Panc1 (cell line): ENCODE measurements at regions not wholly inside any gene's neighbourhood (a gene's known extent, or its start where the extent isn't known, plus 50 kb on each side); places are given as distances from the start of the nearest gene placed in this dataset.

Experiments used
- ATAC-seq: fragments of 200-7000 bp; cut with Tn5 transposase; 2 replicates; pipeline ENCODE4 v1.9.1; 2020; ENCODE audit warnings: mild to moderate bottlenecking, moderate library complexity
- BruUV-seq: library from RNA; stranded (reverse); fragments of 400-500 nt; replicated peaks from 2 replicates; lab custom pipeline; 2021; lab: Mats Ljungman, UMichigan
- CTCF ChIA-PET: fragments of 300-600 bp; sonication (Branson Sonifier 250); formaldehyde crosslinking; loops from one replicate; lab custom pipeline; 2022; ENCODE audit warnings: antibody characterized with exemption; lab: Charles Lee
- POLR2A ChIA-PET: fragments of 300-600 bp; sonication (Branson Sonifier 250); formaldehyde crosslinking; loops from one replicate; lab custom pipeline; 2022; ENCODE audit warnings: antibody characterized with exemption; lab: Charles Lee
- DNase-seq: peaks from one replicate; pipeline ENCODE4 v3.0.0-alpha.2; 2010; ENCODE audit warnings: low read depth, low spot score
- H3K27ac ChIP-seq: 2 replicates; pipeline ENCODE4 v1.5.1; 2011; ENCODE audit warnings: mild to moderate bottlenecking, low read length, inconsistent platforms
- H3K27me3 ChIP-seq: fragments of 200-500 bp; sonication (Bioruptor generic); 2 replicates; pipeline ENCODE4 v1.6.0; 2014; ENCODE audit warnings: low read length, inconsistent platforms; ENCODE audit not compliant: control insufficient read depth, insufficient read depth
- H3K36me3 ChIP-seq: fragments of 200-500 bp; sonication (Bioruptor generic); 2 replicates; pipeline ENCODE4 v1.5.1; 2014; ENCODE audit warnings: inconsistent platforms, mild to moderate bottlenecking, low read length, moderate library complexity; ENCODE audit not compliant: control insufficient read depth, insufficient read depth
- H3K4me1 ChIP-seq: 2 replicates; pipeline ENCODE4 v1.5.1; 2011; ENCODE audit warnings: inconsistent platforms, mild to moderate bottlenecking, low read length, moderate library complexity; ENCODE audit not compliant: control insufficient read depth, insufficient read depth
- H3K4me3 ChIP-seq, 2 experiments: 2 replicates each; pipeline ENCODE4 v1.5.1; 2011 to 2012; ENCODE audit warnings: low read depth in 2 of 2, low read length in 2 of 2, mild to moderate bottlenecking in 2 of 2, inconsistent platforms in 1 of 2, moderate library complexity in 1 of 2
- H3K9me3 ChIP-seq: fragments of 200-500 bp; sonication (Bioruptor generic); 2 replicates; pipeline ENCODE4 v1.5.1; 2014; ENCODE audit warnings: low read depth, mild to moderate bottlenecking, inconsistent platforms, low read length, moderate library complexity; ENCODE audit not compliant: control insufficient read depth, insufficient read depth
- POLR2AphosphoS5 ChIP-seq: IDR thresholded peaks from 2 replicates; pipeline ENCODE4 v1.6.1; 2012; ENCODE audit warnings: mild to moderate bottlenecking, low read depth, low read length, moderate library complexity
- SIN3A ChIP-seq: IDR thresholded peaks from 2 replicates; pipeline ENCODE4 v1.6.1; 2012; ENCODE audit warnings: low read depth, mild to moderate bottlenecking, low read length, moderate library complexity, borderline replicate concordance; ENCODE audit not compliant: insufficient read depth
- TCF7L2 ChIP-seq: IDR thresholded peaks from 2 replicates; pipeline ENCODE4 v1.6.1; 2011; ENCODE audit warnings: mild to moderate bottlenecking, low read depth, low read length, inconsistent platforms
- in situ Hi-C: cut with HindIII; loops from 2 replicates; pipeline ENCODE4 v1.10.0; 2016; ENCODE audit warnings: low sequenced_read_pairs, low pct_unique_long_range_greater_than_20kb
- intact Hi-C: fragments of 100-400 bp; cut with micrococcal nuclease; formaldehyde crosslinking; loops from one replicate; pipeline ENCODE4 v1.10.0; 2022; ENCODE audit not compliant: unreplicated experiment
- TF ChIP-seq, protein P1 (sequence below): fragments of 450-650 bp; IDR thresholded peaks from 2 replicates; pipeline ENCODE4 v1.5.1; 2017; ENCODE audit warnings: mild to moderate bottlenecking
- TF ChIP-seq, protein P2 (sequence below), 2 experiments: IDR thresholded peaks; 2 replicates each; pipeline ENCODE4 v1.6.1; 2011 to 2012; ENCODE audit warnings: low read depth in 2 of 2, control low read depth in 1 of 2, low read length in 1 of 2, mild to moderate bottlenecking in 1 of 2, moderate library complexity in 1 of 2; ENCODE audit not compliant: insufficient read depth in 1 of 2

DNA sequence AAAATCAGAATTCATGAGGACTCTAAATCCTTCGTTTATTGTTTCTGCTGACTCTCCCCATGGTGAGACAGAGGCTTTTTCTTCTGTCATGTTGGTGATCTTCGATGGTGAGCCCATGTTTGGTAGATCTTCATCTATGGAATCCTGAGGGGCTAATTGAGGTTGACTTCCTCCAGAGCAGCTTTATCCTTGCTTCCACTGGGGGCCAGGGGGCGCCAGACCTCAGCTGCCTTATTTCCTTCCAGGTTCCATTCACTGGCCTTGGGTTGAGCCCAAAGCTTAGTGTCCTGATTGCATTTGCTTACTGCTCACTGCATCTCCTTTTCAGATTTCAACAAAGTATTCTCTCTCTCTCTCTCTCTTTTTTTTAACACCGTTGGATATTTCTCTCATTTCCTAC, 80.7 kb downstream of the GCC1 start:
- no peak overlapping the region for H3K4me3 ChIP-seq
- intact Hi-C loops (no loop called here), in situ Hi-C loops (no loop called here)
- BruUV-seq, result no TSS peak
- H3K27ac ChIP-seq, result no peak overlapping the region
- POLR2A ChIA-PET, result no interaction called here
- TF ChIP-seq, protein P1, sequence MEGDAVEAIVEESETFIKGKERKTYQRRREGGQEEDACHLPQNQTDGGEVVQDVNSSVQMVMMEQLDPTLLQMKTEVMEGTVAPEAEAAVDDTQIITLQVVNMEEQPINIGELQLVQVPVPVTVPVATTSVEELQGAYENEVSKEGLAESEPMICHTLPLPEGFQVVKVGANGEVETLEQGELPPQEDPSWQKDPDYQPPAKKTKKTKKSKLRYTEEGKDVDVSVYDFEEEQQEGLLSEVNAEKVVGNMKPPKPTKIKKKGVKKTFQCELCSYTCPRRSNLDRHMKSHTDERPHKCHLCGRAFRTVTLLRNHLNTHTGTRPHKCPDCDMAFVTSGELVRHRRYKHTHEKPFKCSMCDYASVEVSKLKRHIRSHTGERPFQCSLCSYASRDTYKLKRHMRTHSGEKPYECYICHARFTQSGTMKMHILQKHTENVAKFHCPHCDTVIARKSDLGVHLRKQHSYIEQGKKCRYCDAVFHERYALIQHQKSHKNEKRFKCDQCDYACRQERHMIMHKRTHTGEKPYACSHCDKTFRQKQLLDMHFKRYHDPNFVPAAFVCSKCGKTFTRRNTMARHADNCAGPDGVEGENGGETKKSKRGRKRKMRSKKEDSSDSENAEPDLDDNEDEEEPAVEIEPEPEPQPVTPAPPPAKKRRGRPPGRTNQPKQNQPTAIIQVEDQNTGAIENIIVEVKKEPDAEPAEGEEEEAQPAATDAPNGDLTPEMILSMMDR, result peak; percentile 72
- no peak for TF ChIP-seq TCF7L2
- no peaks in the 10 kb centered on the region for H3K36me3 ChIP-seq
- peak; percentile 65; the same call in 1 of the 2 replicates for ATAC-seq
- CTCF ChIA-PET, result interaction anchor here (1.0 kb wide), 1 partner anchor 10 kb away, joined by 3 read pairs; no protein-coding TSS in a partner anchor
- no peaks in the 10 kb centered on the region for H3K4me1 ChIP-seq
- H3K9me3 ChIP-seq, result no peaks in the 10 kb centered on the region
- H3K27me3 ChIP-seq, result peaks cover 4% of the 10 kb centered on the region
- no peak for DNase-seq

DNA sequence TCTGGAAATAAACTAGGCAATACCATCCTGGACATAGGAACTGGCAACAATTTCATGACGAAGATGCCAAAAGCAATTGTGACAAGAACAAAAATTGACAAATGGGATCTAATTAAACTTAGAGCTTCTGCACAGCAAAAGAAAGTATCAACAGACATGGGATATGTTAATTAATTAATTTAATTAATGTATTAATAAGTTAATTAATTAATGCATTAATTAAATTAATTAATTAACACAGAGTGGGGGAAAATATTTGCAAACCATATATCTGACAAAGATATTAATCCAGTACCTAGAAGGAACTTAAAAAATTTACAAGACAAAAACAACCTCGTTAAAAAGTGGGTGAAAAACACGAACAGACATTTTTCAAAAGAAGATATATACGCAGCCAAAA, 83.6 kb downstream of the GCC1 start:
- no TSS peak for BruUV-seq
- ChIA-PET POLR2A (no interaction called here), CTCF (no interaction called here)
- Histone ChIP-seq H3K36me3 (no peaks in the 10 kb centered on the region), H3K9me3 (no peaks in the 10 kb centered on the region), H3K4me3 (no peak overlapping the region), H3K27ac (no peak overlapping the region), H3K4me1 (no peaks in the 10 kb centered on the region), H3K27me3 (0 out of 2 replicates have a peak, but pooled peaks cover 3% of the 10 kb centered on the region)
- in situ Hi-C loops (no loop called here), intact Hi-C loops (no loop called here)
- ATAC-seq (no peak), DNase-seq (no peak)
- TF ChIP-seq POLR2AphosphoS5 (no peak), TCF7L2 (no peak), SIN3A (no peak)
- TF ChIP-seq, protein P1, result no peak
- TF ChIP-seq, protein P2, sequence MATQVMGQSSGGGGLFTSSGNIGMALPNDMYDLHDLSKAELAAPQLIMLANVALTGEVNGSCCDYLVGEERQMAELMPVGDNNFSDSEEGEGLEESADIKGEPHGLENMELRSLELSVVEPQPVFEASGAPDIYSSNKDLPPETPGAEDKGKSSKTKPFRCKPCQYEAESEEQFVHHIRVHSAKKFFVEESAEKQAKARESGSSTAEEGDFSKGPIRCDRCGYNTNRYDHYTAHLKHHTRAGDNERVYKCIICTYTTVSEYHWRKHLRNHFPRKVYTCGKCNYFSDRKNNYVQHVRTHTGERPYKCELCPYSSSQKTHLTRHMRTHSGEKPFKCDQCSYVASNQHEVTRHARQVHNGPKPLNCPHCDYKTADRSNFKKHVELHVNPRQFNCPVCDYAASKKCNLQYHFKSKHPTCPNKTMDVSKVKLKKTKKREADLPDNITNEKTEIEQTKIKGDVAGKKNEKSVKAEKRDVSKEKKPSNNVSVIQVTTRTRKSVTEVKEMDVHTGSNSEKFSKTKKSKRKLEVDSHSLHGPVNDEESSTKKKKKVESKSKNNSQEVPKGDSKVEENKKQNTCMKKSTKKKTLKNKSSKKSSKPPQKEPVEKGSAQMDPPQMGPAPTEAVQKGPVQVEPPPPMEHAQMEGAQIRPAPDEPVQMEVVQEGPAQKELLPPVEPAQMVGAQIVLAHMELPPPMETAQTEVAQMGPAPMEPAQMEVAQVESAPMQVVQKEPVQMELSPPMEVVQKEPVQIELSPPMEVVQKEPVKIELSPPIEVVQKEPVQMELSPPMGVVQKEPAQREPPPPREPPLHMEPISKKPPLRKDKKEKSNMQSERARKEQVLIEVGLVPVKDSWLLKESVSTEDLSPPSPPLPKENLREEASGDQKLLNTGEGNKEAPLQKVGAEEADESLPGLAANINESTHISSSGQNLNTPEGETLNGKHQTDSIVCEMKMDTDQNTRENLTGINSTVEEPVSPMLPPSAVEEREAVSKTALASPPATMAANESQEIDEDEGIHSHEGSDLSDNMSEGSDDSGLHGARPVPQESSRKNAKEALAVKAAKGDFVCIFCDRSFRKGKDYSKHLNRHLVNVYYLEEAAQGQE (IDR thresholded peaks at IDR 0.05; ENCODE audit: insufficient read depth in 1 of 2, low read depth in 2 of 2, low read length in 1 of 2), result no peak
